Transverse colon (tissue), 3 donors: ENCODE measurements at regions not wholly inside any gene's neighbourhood (a gene's known extent, or its start where the extent isn't known, plus 50 kb on each side); places are given as distances from the start of the nearest gene placed in this dataset.

Experiments
- POLR2A ChIP-seq: fragments of 450-650 bp; IDR thresholded peaks from one replicate; pipeline ENCODE4 v1.6.1; 2016; ENCODE audit warnings: antibody characterized with exemption, mild to moderate bottlenecking, moderate library complexity
- TF ChIP-seq, protein P1 (sequence below), 5 experiments: fragments of 200-600 bp in 3 of 5; fragments of 450-650 bp in 2 of 5; sonication (generic) in 3 of 5; IDR thresholded peaks; 1 replicate in 2 of 5; 2 replicates in 3 of 5; pipeline ENCODE4 v1.5.1; 2016 to 2017; ENCODE audit warnings: antibody characterized with exemption in 5 of 5, inconsistent platforms in 3 of 5, mild to moderate bottlenecking in 2 of 5, moderate library complexity in 1 of 5

DNA sequence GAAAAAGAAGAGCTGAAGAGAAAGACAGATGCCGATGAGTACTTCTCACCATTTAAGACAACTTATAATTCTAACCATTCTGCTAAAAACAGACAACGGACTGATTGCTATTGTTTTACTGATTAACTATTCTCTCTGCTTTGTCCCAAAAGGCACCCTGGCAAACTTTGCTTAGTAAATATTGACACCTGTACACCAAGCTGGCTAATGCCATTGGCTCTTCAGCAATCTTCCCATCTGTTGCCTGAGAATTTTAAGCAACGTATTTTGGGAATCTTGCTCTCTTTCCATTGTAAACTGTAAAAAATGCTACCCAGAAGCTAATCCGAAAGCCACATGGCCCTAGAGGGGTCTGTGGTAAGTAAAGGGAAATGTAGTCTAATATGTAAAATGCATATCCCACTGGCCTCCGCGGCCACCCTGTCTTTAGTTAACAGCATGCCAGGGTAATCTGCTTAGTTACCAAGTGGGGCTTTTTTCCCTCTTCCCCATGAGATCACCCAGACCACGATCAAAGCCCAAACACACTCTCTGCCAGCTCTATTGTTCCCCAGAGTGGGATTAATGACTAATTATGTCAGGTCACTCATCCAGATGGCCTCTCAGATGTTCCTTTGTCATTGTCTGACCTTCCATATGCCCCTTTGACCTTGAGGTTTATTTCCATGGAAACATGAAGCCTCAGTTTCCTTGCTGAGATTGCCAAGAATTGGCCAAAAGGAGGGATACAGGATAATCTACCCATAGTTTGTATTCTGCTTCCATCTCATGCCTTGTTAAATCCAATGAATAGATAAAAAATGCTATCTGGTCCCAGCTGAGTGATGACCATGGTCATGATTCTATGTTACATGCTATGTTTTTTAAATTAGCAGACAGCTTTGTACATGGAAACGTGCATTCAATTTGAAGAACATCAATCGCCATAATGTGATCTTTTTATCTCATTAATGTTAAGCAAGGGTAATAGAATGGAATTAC is 216.4 kb upstream of the MCHR2 start:
- TF ChIP-seq, protein P1, sequence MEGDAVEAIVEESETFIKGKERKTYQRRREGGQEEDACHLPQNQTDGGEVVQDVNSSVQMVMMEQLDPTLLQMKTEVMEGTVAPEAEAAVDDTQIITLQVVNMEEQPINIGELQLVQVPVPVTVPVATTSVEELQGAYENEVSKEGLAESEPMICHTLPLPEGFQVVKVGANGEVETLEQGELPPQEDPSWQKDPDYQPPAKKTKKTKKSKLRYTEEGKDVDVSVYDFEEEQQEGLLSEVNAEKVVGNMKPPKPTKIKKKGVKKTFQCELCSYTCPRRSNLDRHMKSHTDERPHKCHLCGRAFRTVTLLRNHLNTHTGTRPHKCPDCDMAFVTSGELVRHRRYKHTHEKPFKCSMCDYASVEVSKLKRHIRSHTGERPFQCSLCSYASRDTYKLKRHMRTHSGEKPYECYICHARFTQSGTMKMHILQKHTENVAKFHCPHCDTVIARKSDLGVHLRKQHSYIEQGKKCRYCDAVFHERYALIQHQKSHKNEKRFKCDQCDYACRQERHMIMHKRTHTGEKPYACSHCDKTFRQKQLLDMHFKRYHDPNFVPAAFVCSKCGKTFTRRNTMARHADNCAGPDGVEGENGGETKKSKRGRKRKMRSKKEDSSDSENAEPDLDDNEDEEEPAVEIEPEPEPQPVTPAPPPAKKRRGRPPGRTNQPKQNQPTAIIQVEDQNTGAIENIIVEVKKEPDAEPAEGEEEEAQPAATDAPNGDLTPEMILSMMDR (IDR thresholded peaks at IDR 0.05): no peak
- TF ChIP-seq POLR2A: no peak
